Eye (tissue), 1 donor: ENCODE measurements at regions not wholly inside any gene's neighbourhood (a gene's known extent, or its start where the extent isn't known, plus 50 kb on each side); places are given as distances from the start of the nearest gene placed in this dataset.

Experiments used
- DNase-seq: peaks from one replicate; pipeline ENCODE4 v3.0.0-alpha.2; 2015

DNA sequence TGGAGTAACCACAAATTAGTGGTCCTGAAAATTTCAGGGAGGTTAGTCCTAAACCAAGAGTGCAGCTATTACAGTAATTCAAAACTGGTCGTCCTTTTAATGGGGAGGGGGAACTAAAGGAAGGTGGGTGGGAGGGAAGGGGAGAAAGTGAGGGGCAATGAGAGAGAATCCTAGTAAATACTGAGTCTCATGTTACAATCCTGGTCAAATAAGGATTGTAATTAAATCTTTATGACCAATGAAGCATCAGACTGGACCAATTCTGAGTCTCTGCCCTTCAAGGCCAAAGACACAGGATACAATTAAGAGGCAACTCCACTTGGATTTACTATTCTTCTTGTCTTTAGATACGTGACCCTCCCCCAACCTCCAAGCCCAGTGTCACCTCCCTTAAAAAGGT, 262.9 kb downstream of the BCL11A start:
- no peak for DNase-seq

DNA sequence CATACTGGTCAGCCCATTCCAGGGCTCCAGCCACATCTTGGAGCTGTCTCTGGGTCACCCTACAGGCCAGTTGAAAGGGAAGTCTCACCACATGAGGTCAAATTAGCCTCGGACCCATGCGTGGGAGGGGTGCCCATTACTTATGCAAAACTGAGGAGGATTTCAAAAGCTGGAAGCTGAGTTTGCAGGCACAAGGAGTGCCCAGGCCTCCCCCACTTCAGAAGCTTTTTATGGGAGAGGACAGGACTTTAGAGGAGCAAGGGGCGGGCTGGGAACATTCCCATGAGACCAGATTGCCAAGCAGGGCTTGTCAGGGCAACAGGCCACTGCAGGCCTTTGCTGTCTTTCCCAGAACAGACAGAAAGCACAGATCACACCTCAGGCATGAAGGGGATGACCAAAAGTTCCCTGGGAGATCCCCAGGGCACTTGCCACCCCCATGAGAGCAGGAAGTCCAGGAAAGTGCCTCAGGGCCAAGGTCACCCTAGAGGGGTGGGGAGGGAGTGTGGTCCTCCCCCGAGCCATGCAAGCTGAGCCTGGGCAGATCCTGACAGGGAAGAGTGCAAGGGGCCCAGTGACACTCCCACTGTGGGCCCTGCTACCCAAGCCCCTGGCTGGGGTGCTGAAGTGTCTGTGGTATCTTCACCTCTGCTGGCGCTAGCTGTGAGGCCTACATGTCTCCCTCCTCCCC, 267.7 kb downstream of the BCL11A start:
- no peak for DNase-seq

GRCh38 chr2:60283626-60284025, 269.8 kb downstream of the BCL11A start:
- no peak for DNase-seq

DNA sequence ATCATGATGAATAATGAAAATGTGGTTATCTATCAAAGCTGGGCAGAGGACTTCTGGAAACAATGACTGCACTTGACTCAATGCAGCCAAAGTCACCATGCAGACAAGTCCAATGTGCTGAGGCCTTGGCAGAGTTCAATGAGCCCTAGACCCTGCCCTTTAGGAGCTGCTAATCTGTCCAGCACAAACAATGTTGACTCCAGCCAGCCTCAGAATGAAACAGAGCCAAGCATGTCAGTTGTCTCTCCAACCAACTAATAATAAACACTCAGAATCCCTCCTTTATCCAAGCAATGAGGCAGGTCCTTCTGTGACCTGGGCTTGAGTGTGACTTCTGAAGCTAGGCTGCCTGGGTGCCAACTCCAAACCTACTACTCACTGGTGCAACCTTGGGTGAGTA, 270.6 kb downstream of the BCL11A start:
- DNase-seq = no peak

DNA sequence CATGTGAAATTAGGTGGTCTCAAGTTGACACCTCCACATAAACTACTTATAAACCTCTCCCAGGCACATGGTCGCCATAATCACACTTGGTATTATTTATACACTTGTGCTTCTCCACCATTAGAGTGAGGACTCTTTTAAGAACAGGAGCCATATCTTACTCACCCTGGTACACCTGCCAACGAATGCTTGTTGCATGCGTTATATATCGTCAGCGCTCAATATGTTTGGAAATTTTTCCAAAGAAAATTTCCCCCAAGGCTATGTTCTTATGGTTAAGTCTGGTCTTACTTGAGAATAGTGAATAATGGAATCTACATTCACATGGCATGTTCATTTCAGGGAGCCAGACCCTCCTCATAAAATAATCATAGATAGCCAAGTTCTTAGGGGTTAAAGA, 271.7 kb downstream of the BCL11A start:
- DNase-seq = no peak

DNA sequence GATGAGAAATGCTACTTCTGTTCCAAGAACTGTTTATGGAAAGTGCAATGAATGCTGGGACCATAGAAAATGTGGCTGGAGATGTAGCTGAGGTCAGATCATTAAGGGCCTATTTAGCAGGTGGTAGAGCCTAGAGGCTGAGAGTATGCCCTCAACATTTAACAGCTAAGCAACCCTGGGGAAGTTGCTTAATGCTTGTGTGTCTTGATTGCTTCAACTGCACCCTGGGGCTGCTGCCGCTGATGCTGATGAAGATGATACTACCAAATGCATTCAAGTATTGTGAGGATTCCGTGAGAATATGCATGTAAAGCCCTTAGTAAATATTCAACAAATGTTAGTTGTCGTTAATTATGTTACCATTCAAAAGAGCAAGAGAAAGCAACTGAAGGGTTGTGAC, 273.2 kb downstream of the BCL11A start:
- DNase-seq = no peak

GRCh38 chr2:60278906-60279305, 274.5 kb downstream of the BCL11A start:
- no peak for DNase-seq

GRCh38 chr2:60275958-60276357, 277.5 kb downstream of the BCL11A start:
- no peak for DNase-seq

GRCh38 chr2:60273836-60274235, 279.6 kb downstream of the BCL11A start:
- DNase-seq = no peak

DNA sequence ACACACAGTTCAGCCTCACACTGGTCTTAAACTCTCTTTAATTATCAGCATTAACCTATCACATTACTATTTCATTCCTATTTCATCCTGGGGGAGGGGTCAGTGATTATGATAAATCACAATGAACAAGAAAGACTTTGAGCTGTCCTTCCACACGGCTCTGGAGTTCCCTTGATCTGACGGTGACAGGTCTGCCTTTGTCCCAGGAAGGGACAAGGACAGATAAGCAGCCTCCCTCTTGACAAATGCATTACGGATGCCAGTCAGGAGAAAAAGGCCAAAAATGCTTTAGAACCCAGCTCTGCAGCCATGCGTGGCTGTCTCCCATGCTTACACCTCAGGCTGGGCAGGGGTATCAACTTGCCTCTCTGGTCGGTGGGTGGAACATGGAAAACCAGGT, 281.7 kb downstream of the BCL11A start:
- no peak for DNase-seq

GRCh38 chr2:60271131-60271530, 282.3 kb downstream of the BCL11A start:
- DNase-seq = no peak

- no peak for DNase-seq
These were observed 284.8 kb downstream of the BCL11A start for GRCh38 chr2:60268661-60269060.

- no peak for DNase-seq
These were observed 285.4 kb downstream of the BCL11A start for GRCh38 chr2:60268032-60268431.

DNA sequence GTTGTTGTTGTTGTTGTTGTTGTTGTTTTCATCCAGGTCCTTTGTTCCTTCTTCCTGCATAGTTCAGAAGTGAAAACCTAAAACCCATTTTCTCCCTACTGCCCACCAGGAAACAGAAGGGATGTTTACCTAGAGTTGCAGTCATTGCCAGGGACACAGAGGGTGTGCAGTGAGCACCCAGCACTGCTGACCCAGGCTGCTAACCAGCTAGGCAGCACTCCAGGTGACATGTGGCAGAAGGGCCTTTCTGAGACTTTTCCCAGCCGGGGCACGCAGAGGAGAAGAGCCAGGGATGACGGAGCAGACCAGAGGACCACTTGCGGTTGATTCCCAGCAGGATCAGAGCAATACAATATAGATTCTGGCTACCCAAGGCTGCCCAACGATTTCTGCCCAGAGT, 286.3 kb downstream of the BCL11A start:
- DNase-seq = no peak

- DNase-seq = no peak
These were observed 291.3 kb downstream of the BCL11A start for GRCh38 chr2:60262178-60262577.

DNA sequence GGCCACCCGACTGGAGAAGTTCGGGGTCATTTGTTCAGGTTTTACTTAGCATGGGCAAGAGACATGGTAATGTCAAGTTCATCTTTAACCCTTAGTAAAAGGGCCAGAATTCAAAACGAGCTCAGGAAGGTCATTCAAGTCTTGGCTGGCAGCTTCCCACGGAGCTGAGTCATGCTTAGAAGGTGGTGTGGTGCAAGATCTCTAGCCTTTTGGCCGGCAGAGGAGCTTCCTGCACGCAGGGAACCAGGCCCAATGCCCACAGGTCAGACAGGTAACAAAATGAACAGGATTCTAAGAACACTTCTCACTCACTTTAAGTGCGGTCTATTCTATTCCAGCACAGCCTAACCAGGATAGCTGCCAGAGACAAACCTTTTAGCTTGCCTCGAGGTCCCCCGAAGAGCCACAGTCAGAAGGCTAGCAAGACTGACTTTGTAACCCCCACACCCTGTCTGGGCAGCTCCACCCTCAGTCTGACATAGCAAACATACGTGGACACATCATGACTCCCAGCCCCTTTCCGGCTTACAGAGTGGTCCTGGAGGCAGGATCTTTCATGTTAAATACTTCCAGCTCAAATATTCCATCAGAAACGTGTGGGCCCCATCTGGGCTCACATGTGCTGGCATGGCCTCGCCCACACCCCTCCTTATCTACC, 292.7 kb downstream of the BCL11A start:
- no peak for DNase-seq

DNA sequence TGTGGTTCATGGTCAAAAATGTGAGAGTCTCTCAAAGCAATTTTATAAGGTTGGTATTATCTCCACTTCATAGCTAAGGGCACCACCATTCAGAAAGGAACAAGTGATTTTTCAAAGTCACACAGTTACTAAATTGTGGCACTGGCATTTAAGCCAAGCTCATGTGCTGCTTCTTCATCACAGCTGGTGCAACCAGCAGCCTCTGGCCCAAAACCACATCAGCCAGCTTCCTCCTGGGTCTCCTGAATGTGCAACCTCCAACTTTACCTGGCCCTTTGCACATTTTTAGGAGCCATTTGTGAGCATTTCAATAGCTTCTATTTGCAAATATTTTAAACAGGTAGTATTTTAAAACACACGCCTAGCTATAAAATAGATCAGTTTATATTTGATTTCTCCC, 293.7 kb downstream of the BCL11A start:
- no peak for DNase-seq

DNA sequence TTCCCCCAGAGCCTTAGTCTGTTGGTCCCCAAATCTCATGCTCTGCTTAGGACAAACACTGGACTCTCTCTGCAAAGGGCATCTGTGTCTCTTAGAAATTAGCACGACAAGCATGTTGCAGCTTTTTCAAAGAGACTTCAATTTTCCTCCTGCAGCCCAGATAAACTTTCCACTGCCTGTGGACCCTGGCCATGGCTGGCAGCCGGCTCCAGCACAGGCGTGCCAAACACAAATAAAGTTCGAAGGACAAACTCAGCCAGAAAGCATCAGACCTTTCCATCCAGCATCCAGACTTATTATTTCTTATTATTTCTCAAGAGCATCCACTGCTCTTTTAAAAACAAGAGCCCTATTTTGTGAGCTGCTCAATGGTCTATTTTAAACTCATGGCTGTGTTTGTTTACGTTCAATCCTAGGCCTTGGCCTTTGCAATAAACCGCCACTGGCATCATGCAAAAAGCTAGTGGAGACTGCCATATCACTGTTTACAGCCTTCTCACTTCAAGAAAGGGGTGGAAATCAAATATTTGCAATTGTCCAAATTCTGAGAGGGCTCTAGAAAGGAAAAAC, 300.8 kb downstream of the BCL11A start:
- DNase-seq = no peak

- no peak for DNase-seq
These were observed 302.2 kb downstream of the BCL11A start for GRCh38 chr2:60251247-60251646.

DNA sequence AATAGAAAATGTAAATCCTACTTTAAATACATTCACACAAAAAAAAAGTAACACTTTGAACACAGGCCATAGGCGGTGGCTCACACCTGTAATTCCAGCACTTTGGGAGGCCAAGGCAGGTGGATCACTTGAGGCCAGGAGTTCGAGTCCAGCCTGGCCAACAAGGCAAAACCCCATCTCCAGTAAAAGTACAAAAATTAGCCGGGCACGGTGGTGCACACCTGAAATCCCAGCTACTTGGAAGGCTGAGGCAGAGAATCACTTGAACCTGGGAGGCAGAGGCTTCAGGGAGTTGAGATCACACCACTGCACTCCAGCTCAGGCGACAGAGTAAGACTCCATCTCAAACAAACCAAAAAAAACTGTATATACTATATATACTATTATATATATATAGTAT, 303.6 kb downstream of the BCL11A start:
- DNase-seq = no peak

DNA sequence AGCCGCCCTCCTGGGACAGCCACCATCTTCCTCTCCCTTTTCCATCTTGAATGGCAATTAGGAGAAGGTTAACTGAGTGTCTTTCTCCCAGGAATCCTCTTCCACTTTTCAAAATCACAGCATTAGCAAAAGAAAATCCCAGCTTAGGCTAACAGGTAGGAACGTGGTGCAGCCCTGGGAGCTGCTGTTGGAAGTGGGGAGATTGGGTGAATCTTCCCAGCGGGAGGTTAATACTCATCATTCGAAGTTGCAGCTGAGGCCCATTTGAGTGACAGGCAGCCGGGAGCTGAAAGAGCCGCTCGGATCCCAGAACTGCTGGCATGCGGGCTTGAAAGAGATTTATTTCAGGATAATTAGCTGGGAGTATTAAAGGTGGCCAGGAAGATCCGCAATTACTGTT, 306.0 kb downstream of the BCL11A start:
- peak; percentile 70 for DNase-seq

DNA sequence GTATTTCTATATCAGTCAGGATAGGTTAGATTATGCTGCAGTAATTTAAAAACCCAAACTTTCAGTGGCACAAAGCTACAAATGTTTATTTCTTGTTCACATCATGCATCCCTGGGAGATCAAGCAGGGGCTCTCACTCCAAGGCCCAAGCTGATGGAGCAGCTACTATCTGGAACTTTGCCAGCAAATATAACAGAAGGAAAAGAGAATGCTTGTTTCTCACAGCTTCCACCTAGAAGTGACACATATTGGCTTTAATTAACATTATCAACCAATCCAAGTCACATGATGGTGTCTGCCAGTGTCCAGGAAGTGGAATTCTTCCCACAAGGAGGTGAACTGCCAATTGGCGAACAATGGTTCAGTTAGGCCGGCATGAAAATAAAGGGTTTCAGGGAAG, 306.9 kb downstream of the BCL11A start:
- no peak for DNase-seq

- no peak for DNase-seq
These were observed 319.0 kb downstream of the BCL11A start for GRCh38 chr2:60234274-60234986.

- DNase-seq = no peak
These were observed 322.9 kb downstream of the BCL11A start for GRCh38 chr2:60230596-60230995.
